Activated T-helper 2 cell treated with anti-CD3 and anti-CD28 coated beads, Interferon-gamma antibody, Interleukin-2, Interleukin-4, amounts not matched to agents 10 μg/mL and 5 μg/mL and 100 μg/mL, durations not matched to agents 14 hours and 24 hours and 36 hours (primary cell): ENCODE measurements at regions not wholly inside any gene's neighbourhood (a gene's known extent, or its start where the extent isn't known, plus 50 kb on each side); places are given as distances from the start of the nearest gene placed in this dataset.

Experiments used
- DNase-seq: peaks from one replicate; pipeline ENCODE4 v3.0.0; 2021; ENCODE audit warnings: low spot score
- H3K27ac Mint-ChIP-seq: one replicate; pipeline ENCODE4 v1.8.0; 2021; ENCODE audit warnings: mixed read lengths
- H3K27me3 Mint-ChIP-seq: one replicate; pipeline ENCODE4 v1.8.0; 2021; ENCODE audit warnings: low read depth, mixed read lengths
- H3K36me3 Mint-ChIP-seq: one replicate; pipeline ENCODE4 v1.8.0; 2021; ENCODE audit warnings: low read depth, mixed read lengths
- H3K4me1 Mint-ChIP-seq: one replicate; pipeline ENCODE4 v1.8.0; 2021; ENCODE audit warnings: low read depth, mixed read lengths
- H3K4me3 Mint-ChIP-seq: one replicate; pipeline ENCODE4 v1.8.0; 2021; ENCODE audit warnings: low read depth, mild to moderate bottlenecking, moderate library complexity, mixed read lengths
- H3K9me3 Mint-ChIP-seq: one replicate; pipeline ENCODE4 v1.8.0; 2021; ENCODE audit warnings: mixed read lengths
- intact Hi-C: fragments of 100-400 bp; cut with micrococcal nuclease; formaldehyde crosslinking; loops from one replicate; pipeline ENCODE4 v1.15.1; 2023

- Mint-ChIP-seq H3K27me3 (peaks cover 4% of the 10 kb centered on the region), H3K27ac (no peak overlapping the region), H3K4me1 (peaks cover 4% of the 10 kb centered on the region), H3K9me3 (no peaks in the 10 kb centered on the region), H3K36me3 (no peaks in the 10 kb centered on the region), H3K4me3 (no peak overlapping the region)
- DNase-seq, result no peak
- intact Hi-C loops, result no loop called here
Measured at GRCh38 chr7:110607050-110607857, 483.7 kb upstream of the LRRN3 start.

GRCh38 chr7:110609336-110609735 is 481.6 kb upstream of the LRRN3 start:
- no peak for DNase-seq
- Mint-ChIP-seq H3K36me3 (no peaks in the 10 kb centered on the region), H3K4me3 (no peak overlapping the region), H3K27ac (no peak overlapping the region), H3K4me1 (peaks cover 4% of the 10 kb centered on the region), H3K27me3 (peaks cover 1% of the 10 kb centered on the region), H3K9me3 (no peaks in the 10 kb centered on the region)
- intact Hi-C loops, result no loop called here

- no peaks in the 10 kb centered on the region for H3K36me3 Mint-ChIP-seq
- no peak for DNase-seq
- H3K9me3 Mint-ChIP-seq, result peaks cover 3% of the 10 kb centered on the region
- peaks cover 1% of the 10 kb centered on the region for H3K27me3 Mint-ChIP-seq
- no peak overlapping the region for H3K27ac Mint-ChIP-seq
- no peak overlapping the region for H3K4me3 Mint-ChIP-seq
- peaks cover 1% of the 10 kb centered on the region for H3K4me1 Mint-ChIP-seq
- intact Hi-C loops, result no loop called here
Measured at GRCh38 chr7:110612680-110613079, 478.2 kb upstream of the LRRN3 start.
